Suprapubic skin (tissue), 4 donors: ENCODE measurements at regions not wholly inside any gene's neighbourhood (a gene's known extent, or its start where the extent isn't known, plus 50 kb on each side); places are given as distances from the start of the nearest gene placed in this dataset.

Source experiments
- CTCF ChIP-seq, 2 donors: fragments of 200-600 bp in 1 of 2; fragments of 450-650 bp in 1 of 2; sonication (generic) in 1 of 2; IDR thresholded peaks; one replicate each; pipeline ENCODE4 v1.5.1; 2016 to 2019; ENCODE audit warnings: antibody characterized with exemption in 2 of 2, mild to moderate bottlenecking in 1 of 2, moderate library complexity in 1 of 2
- EP300 ChIP-seq: sonication (generic); formaldehyde crosslinking; IDR thresholded peaks from one replicate; pipeline ENCODE4 v1.6.1; 2017; ENCODE audit warnings: antibody characterized with exemption
- POLR2A ChIP-seq, 2 donors: fragments of 450-650 bp; IDR thresholded peaks; one replicate each; pipeline ENCODE4 v1.6.1; 2017; ENCODE audit warnings: antibody characterized with exemption in 2 of 2, mild to moderate bottlenecking in 2 of 2, moderate library complexity in 2 of 2
- POLR2AphosphoS5 ChIP-seq, 3 donors: sonication (generic); formaldehyde crosslinking; IDR thresholded peaks; one replicate each; pipeline ENCODE4 v1.6.1; 2017; ENCODE audit warnings: antibody characterized with exemption in 3 of 3

GRCh38 chr20:24384865-24385264, 84.6 kb upstream of the SYNDIG1 start:
- no peak for TF ChIP-seq CTCF (IDR thresholded peaks at IDR 0.05)
- TF ChIP-seq POLR2A (IDR thresholded peaks at IDR 0.05): no peak
- TF ChIP-seq POLR2AphosphoS5 (IDR thresholded peaks at IDR 0.05): no peak
- TF ChIP-seq EP300: no peak
